Endodermal cell (in vitro differentiated cells): ENCODE measurements at regions not wholly inside any gene's neighbourhood (a gene's known extent, or its start where the extent isn't known, plus 50 kb on each side); places are given as distances from the start of the nearest gene placed in this dataset.

Experiments used
- DNase-seq: peaks from one replicate; pipeline ENCODE4 v3.0.0-alpha.2; 2017
- H3K27ac ChIP-seq: 2 replicates; pipeline ENCODE4 v1.5.1; 2013; ENCODE audit warnings: mild to moderate bottlenecking, low read depth, low read length, moderate library complexity
- H3K27me3 ChIP-seq: 2 replicates; pipeline ENCODE4 v1.6.1; 2013; ENCODE audit warnings: mild to moderate bottlenecking, low read length, moderate library complexity; ENCODE audit not compliant: insufficient read depth, control insufficient read depth, poor library complexity, severe bottlenecking
- H3K36me3 ChIP-seq: 2 replicates; pipeline ENCODE4 v1.7.0; 2013; ENCODE audit warnings: mild to moderate bottlenecking, low read length, moderate library complexity; ENCODE audit not compliant: control insufficient read depth, insufficient read depth
- H3K4me1 ChIP-seq: one replicate; pipeline ENCODE4 v1.7.0; 2013; ENCODE audit warnings: low read length; ENCODE audit not compliant: control insufficient read depth, insufficient read depth
- H3K4me3 ChIP-seq: 2 replicates; pipeline ENCODE4 v1.5.1; 2013; ENCODE audit warnings: mild to moderate bottlenecking, low read length, moderate library complexity
- H3K9ac ChIP-seq: 2 replicates; pipeline ENCODE4 v1.6.1; 2013; ENCODE audit warnings: mild to moderate bottlenecking, low read length, moderate library complexity; ENCODE audit not compliant: poor library complexity, severe bottlenecking; ENCODE audit errors: extremely low read depth
- H3K9me3 ChIP-seq: 2 replicates; pipeline ENCODE4 v1.6.1; 2013; ENCODE audit warnings: mild to moderate bottlenecking, low read length, moderate library complexity; ENCODE audit not compliant: control insufficient read depth
- H3K27ac Mint-ChIP-seq: 2 replicates; pipeline ENCODE4 v1.8.0; 2020; ENCODE audit warnings: mixed read lengths
- H3K27me3 Mint-ChIP-seq: 2 replicates; pipeline ENCODE4 v1.8.0; 2021; ENCODE audit warnings: mild to moderate bottlenecking, mixed read lengths; ENCODE audit not compliant: insufficient read depth
- H3K36me3 Mint-ChIP-seq: 2 replicates; pipeline ENCODE4 v1.8.0; 2020; ENCODE audit warnings: low read depth, mixed read lengths
- H3K4me1 Mint-ChIP-seq: 2 replicates; pipeline ENCODE4 v1.8.0; 2020; ENCODE audit warnings: mixed read lengths
- H3K4me3 Mint-ChIP-seq: 2 replicates; pipeline ENCODE4 v1.8.0; 2020; ENCODE audit warnings: mild to moderate bottlenecking, moderate library complexity, mixed read lengths
- H3K9me3 Mint-ChIP-seq: 2 replicates; pipeline ENCODE4 v1.8.0; 2020; ENCODE audit warnings: mild to moderate bottlenecking, mixed read lengths
- WGBS, 2 experiments: methylation state at CpG; one replicate each; pipeline versions ENCODE4 v1.1.5 to v1.1.7; 2013; ENCODE audit warnings: missing lambda C conversion rate in 2 of 2, mixed read lengths in 1 of 2; ENCODE audit not compliant: insufficient coverage in 1 of 2, insufficient read length in 1 of 2; 5-methylcytosine and 5-hydroxymethylcytosine counted together
- TF ChIP-seq, protein P1 (sequence below): fragments of 200-600 bp; sonication (generic); conservative IDR thresholded peaks from 2 replicates; pipeline ENCODE4 v1.5.0; 2021; ENCODE audit warnings: antibody characterized with exemption, mild to moderate bottlenecking

- Mint-ChIP-seq H3K36me3 (no peaks in the 10 kb centered on the region), H3K4me3 (no peak overlapping the region), H3K4me1 (peaks cover 3% of the 10 kb centered on the region), H3K9me3 (no peaks in the 10 kb centered on the region), H3K27ac (no peak overlapping the region), H3K27me3 (no peaks in the 10 kb centered on the region)
- Histone ChIP-seq H3K9me3 (no peaks in the 10 kb centered on the region), H3K4me1 (no peaks in the 10 kb centered on the region), H3K9ac (no peak overlapping the region), H3K36me3 (no peaks in the 10 kb centered on the region), H3K27ac (no peak overlapping the region), H3K4me3 (no peak overlapping the region), H3K27me3 (no peaks in the 10 kb centered on the region)
- no peak for DNase-seq
- TF ChIP-seq, protein P1, sequence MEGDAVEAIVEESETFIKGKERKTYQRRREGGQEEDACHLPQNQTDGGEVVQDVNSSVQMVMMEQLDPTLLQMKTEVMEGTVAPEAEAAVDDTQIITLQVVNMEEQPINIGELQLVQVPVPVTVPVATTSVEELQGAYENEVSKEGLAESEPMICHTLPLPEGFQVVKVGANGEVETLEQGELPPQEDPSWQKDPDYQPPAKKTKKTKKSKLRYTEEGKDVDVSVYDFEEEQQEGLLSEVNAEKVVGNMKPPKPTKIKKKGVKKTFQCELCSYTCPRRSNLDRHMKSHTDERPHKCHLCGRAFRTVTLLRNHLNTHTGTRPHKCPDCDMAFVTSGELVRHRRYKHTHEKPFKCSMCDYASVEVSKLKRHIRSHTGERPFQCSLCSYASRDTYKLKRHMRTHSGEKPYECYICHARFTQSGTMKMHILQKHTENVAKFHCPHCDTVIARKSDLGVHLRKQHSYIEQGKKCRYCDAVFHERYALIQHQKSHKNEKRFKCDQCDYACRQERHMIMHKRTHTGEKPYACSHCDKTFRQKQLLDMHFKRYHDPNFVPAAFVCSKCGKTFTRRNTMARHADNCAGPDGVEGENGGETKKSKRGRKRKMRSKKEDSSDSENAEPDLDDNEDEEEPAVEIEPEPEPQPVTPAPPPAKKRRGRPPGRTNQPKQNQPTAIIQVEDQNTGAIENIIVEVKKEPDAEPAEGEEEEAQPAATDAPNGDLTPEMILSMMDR: no peak
- 90 to 100% methylated on average over 1 to 4 of the region's 4 CpGs for WGBS, 2 experiments
Observed at GRCh38 chr5:40389591-40389990, 290.1 kb upstream of the PTGER4 start.

DNA sequence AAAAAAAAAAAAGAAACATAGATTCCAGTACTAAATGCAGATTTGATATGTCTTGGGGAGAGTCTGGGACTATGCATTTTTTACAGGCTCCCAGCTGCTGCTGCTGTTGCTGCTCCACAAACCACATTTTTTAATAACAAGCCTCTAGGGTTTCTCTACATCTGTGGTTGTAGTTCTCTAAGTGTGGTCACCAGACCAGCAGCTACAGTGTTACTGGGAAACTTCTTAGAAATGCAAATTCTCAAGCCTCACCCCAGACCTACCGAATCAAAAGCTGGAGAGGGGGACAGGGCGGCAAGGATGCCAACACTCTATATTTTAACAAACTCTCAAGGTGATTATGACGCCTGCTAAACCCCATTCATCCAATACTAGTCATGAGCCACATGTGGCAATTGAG is 293.4 kb upstream of the PTGER4 start:
- no peak overlapping the region for H3K9ac ChIP-seq
- Mint-ChIP-seq H3K9me3 (no peaks in the 10 kb centered on the region), H3K36me3 (no peaks in the 10 kb centered on the region), H3K27me3 (no peaks in the 10 kb centered on the region), H3K4me1 (peaks cover 3% of the 10 kb centered on the region), H3K4me3 (no peak overlapping the region), H3K27ac (no peak overlapping the region)
- 77% methylated on average over 3 of the region's 3 CpGs; no CpG with 5 or more reads in 1 of the 2 experiments for WGBS, 2 experiments
- no peaks in the 10 kb centered on the region for H3K36me3 ChIP-seq
- H3K9me3 ChIP-seq: no peaks in the 10 kb centered on the region
- H3K4me3 ChIP-seq: no peak overlapping the region
- no peaks in the 10 kb centered on the region for H3K4me1 ChIP-seq
- no peak for DNase-seq
- TF ChIP-seq, protein P1: no peak
- no peak overlapping the region for H3K27ac ChIP-seq
- no peaks in the 10 kb centered on the region for H3K27me3 ChIP-seq

- H3K27me3 ChIP-seq: no peaks in the 10 kb centered on the region
- H3K9me3 ChIP-seq: no peaks in the 10 kb centered on the region
- Mint-ChIP-seq H3K27me3 (no peaks in the 10 kb centered on the region), H3K36me3 (no peaks in the 10 kb centered on the region), H3K9me3 (no peaks in the 10 kb centered on the region), H3K4me3 (no peak overlapping the region), H3K27ac (no peak overlapping the region), H3K4me1 (peaks cover 3% of the 10 kb centered on the region)
- H3K4me1 ChIP-seq: no peaks in the 10 kb centered on the region
- TF ChIP-seq, protein P1: no peak
- no peak overlapping the region for H3K27ac ChIP-seq
- H3K4me3 ChIP-seq: no peak overlapping the region
- H3K9ac ChIP-seq: no peak overlapping the region
- no peaks in the 10 kb centered on the region for H3K36me3 ChIP-seq
- peak; percentile 56 for DNase-seq
Observed at GRCh38 chr5:40385544-40385943, 294.2 kb upstream of the PTGER4 start.
